ENCODE measurements at regions not wholly inside any gene's neighbourhood (a gene's known extent, or its start where the extent isn't known, plus 50 kb on each side); places are given as distances from the start of the nearest gene placed in this dataset.

- TF ChIP-seq, protein P1, sequence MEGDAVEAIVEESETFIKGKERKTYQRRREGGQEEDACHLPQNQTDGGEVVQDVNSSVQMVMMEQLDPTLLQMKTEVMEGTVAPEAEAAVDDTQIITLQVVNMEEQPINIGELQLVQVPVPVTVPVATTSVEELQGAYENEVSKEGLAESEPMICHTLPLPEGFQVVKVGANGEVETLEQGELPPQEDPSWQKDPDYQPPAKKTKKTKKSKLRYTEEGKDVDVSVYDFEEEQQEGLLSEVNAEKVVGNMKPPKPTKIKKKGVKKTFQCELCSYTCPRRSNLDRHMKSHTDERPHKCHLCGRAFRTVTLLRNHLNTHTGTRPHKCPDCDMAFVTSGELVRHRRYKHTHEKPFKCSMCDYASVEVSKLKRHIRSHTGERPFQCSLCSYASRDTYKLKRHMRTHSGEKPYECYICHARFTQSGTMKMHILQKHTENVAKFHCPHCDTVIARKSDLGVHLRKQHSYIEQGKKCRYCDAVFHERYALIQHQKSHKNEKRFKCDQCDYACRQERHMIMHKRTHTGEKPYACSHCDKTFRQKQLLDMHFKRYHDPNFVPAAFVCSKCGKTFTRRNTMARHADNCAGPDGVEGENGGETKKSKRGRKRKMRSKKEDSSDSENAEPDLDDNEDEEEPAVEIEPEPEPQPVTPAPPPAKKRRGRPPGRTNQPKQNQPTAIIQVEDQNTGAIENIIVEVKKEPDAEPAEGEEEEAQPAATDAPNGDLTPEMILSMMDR (IDR thresholded peaks at IDR 0.05): no peak
- no peak for TF ChIP-seq ZFX (IDR thresholded peaks at IDR 0.05; ENCODE audit: borderline replicate concordance)
Observed at GRCh38 chr15:25188551-25189101, 233.8 kb downstream of the SNRPN start.
